ENCODE measurements at regions not wholly inside any gene's neighbourhood (a gene's known extent, or its start where the extent isn't known, plus 50 kb on each side); places are given as distances from the start of the nearest gene placed in this dataset.

DNA sequence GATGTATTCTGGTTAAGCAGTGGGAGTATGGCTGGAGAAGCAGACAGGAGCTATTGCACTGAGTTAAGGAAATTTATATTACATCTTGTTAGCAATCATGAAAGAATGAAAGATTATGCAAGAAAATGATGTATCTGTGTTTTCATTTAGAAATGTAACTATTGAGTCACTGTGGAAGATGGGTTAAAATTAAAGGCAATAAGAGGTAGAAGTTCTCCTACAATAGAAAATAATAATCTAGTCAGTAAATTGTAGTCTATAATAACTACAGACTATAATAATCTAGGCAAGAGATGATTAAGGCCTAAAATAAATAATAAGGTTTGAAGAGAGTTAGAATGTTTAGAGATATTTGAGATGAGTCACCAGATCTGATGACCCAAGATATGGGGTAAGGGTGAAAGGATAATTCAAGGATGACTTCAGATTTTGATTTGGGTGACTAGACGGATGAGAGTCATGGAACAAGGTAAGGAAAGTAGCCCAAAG is 371.9 kb upstream of the KCNH7 start:
- no peak for TF ChIP-seq POLR2A (IDR thresholded peaks at IDR 0.05)
- TF ChIP-seq CTCF (IDR thresholded peaks at IDR 0.05) = no peak
